Central memory CD8-positive, alpha-beta T cell (primary cell): ENCODE measurements at regions not wholly inside any gene's neighbourhood (a gene's known extent, or its start where the extent isn't known, plus 50 kb on each side); places are given as distances from the start of the nearest gene placed in this dataset.
"Not testable (repeated sequence)": the region's sequence is repeated elsewhere in the genome, so short reads cannot be mapped to it uniquely, and the experiment has no call there.

Source experiments
- ATAC-seq: fragments of 150-1000 bp; cut with Tn5 transposase; replicated peaks from 2 replicates; pipeline ENCODE4 v1.10.0; 2022; ENCODE audit warnings: mild to moderate bottlenecking, moderate FRiP score, moderate number of reproducible peaks; ENCODE audit not compliant: poor library complexity, severe bottlenecking; ENCODE audit errors: extremely low read depth
- DNase-seq, 2 donors: peaks; one replicate each; pipeline ENCODE4 v3.0.0; 2021; ENCODE audit warnings: low spot score in 2 of 2
- H3K27ac Mint-ChIP-seq: one replicate; pipeline ENCODE4 v1.8.0; 2022; ENCODE audit warnings: low read depth, mild to moderate bottlenecking, moderate library complexity, mixed read lengths
- H3K27me3 Mint-ChIP-seq: one replicate; pipeline ENCODE4 v1.8.0; 2022; ENCODE audit warnings: mixed read lengths
- H3K36me3 Mint-ChIP-seq: one replicate; pipeline ENCODE4 v1.8.0; 2022; ENCODE audit warnings: mild to moderate bottlenecking, moderate library complexity, mixed read lengths; ENCODE audit not compliant: insufficient read depth
- H3K4me1 Mint-ChIP-seq: one replicate; pipeline ENCODE4 v1.8.0; 2022; ENCODE audit warnings: mixed read lengths
- H3K4me3 Mint-ChIP-seq: one replicate; pipeline ENCODE4 v1.8.0; 2022; ENCODE audit warnings: mild to moderate bottlenecking, moderate library complexity, mixed read lengths
- H3K9me3 Mint-ChIP-seq: one replicate; pipeline ENCODE4 v1.8.0; 2022; ENCODE audit warnings: mixed read lengths

GRCh38 chr13:44805585-44805984, 183.7 kb downstream of the NUFIP1 start:
- H3K27me3 Mint-ChIP-seq, result no peaks in the 10 kb centered on the region
- H3K4me3 Mint-ChIP-seq, result no peak overlapping the region
- H3K36me3 Mint-ChIP-seq, result no peaks in the 10 kb centered on the region
- no peak for ATAC-seq
- no peaks in the 10 kb centered on the region for H3K9me3 Mint-ChIP-seq
- H3K4me1 Mint-ChIP-seq, result no peaks in the 10 kb centered on the region
- DNase-seq, result no peak
- no peak overlapping the region for H3K27ac Mint-ChIP-seq

- Mint-ChIP-seq H3K4me3 (no peak overlapping the region), H3K27me3 (no peaks in the 10 kb centered on the region), H3K9me3 (no peaks in the 10 kb centered on the region), H3K36me3 (no peaks in the 10 kb centered on the region), H3K4me1 (no peaks in the 10 kb centered on the region), H3K27ac (no peak overlapping the region)
- no peak for DNase-seq
- ATAC-seq, result no peak
Observed at GRCh38 chr13:44803390-44803789, 185.9 kb downstream of the NUFIP1 start.

- no peak overlapping the region for H3K27ac Mint-ChIP-seq
- ATAC-seq, result no peak
- H3K9me3 Mint-ChIP-seq, result no peaks in the 10 kb centered on the region
Observed at GRCh38 chr13:44802491-44802890, 186.8 kb downstream of the NUFIP1 start.

GRCh38 chr13:44801990-44802389, 187.3 kb downstream of the NUFIP1 start:
- Mint-ChIP-seq H3K4me1 (no peaks in the 10 kb centered on the region), H3K27me3 (no peaks in the 10 kb centered on the region), H3K4me3 (no peak overlapping the region), H3K36me3 (no peaks in the 10 kb centered on the region), H3K27ac (no peak overlapping the region), H3K9me3 (no peaks in the 10 kb centered on the region)
- DNase-seq (no peak), ATAC-seq (no peak)

More at GRCh38 chr13:44802491-44802890, 186.8 kb downstream of the NUFIP1 start:
- Mint-ChIP-seq H3K4me3 (no peak overlapping the region), H3K36me3 (no peaks in the 10 kb centered on the region), H3K4me1 (no peaks in the 10 kb centered on the region), H3K27me3 (no peaks in the 10 kb centered on the region)
- DNase-seq, result no peak

- ATAC-seq, result no peak
- Mint-ChIP-seq H3K4me3 (no peak overlapping the region), H3K36me3 (no peaks in the 10 kb centered on the region), H3K4me1 (no peaks in the 10 kb centered on the region), H3K27ac (peak overlapping the region; percentile 68), H3K27me3 (no peaks in the 10 kb centered on the region), H3K9me3 (no peaks in the 10 kb centered on the region)
- no peak for DNase-seq
Observed at GRCh38 chr13:44800626-44801025, 188.6 kb downstream of the NUFIP1 start.

- Mint-ChIP-seq H3K36me3 (no peaks in the 10 kb centered on the region), H3K27ac (no peak overlapping the region), H3K4me3 (no peak overlapping the region), H3K27me3 (no peaks in the 10 kb centered on the region), H3K9me3 (no peaks in the 10 kb centered on the region), H3K4me1 (no peaks in the 10 kb centered on the region)
- ATAC-seq (no peak), DNase-seq (no peak)
Observed at GRCh38 chr13:44797685-44798084, 191.6 kb downstream of the NUFIP1 start.

- no peaks in the 10 kb centered on the region for H3K9me3 Mint-ChIP-seq
- no peaks in the 10 kb centered on the region for H3K27me3 Mint-ChIP-seq
- H3K4me3 Mint-ChIP-seq, result no peak overlapping the region
- H3K27ac Mint-ChIP-seq, result no peak overlapping the region
- DNase-seq, result no peak
- H3K4me1 Mint-ChIP-seq, result no peaks in the 10 kb centered on the region
- H3K36me3 Mint-ChIP-seq, result no peaks in the 10 kb centered on the region
- no peak for ATAC-seq
Observed at GRCh38 chr13:44796597-44797490, 192.4 kb downstream of the NUFIP1 start.

- H3K27ac Mint-ChIP-seq, H3K4me3 Mint-ChIP-seq: not testable (repeated sequence)
Observed at GRCh38 chr13:44796039-44796438, 193.2 kb downstream of the NUFIP1 start.

GRCh38 chr13:44795176-44795575, 194.1 kb downstream of the NUFIP1 start:
- ATAC-seq (no peak), DNase-seq (no peak)
- no peaks in the 10 kb centered on the region for H3K4me1 Mint-ChIP-seq
- H3K36me3 Mint-ChIP-seq, result no peaks in the 10 kb centered on the region
- no peaks in the 10 kb centered on the region for H3K27me3 Mint-ChIP-seq
- H3K9me3 Mint-ChIP-seq, result no peaks in the 10 kb centered on the region
- H3K27ac Mint-ChIP-seq, result no peak overlapping the region
- H3K4me3 Mint-ChIP-seq, result no peak overlapping the region

More at GRCh38 chr13:44796039-44796438, 193.2 kb downstream of the NUFIP1 start:
- not testable (repeated sequence) for DNase-seq, H3K9me3 Mint-ChIP-seq, H3K27me3 Mint-ChIP-seq, H3K36me3 Mint-ChIP-seq, H3K4me1 Mint-ChIP-seq, ATAC-seq

GRCh38 chr13:44792096-44792495, 197.2 kb downstream of the NUFIP1 start:
- Mint-ChIP-seq H3K9me3 (no peaks in the 10 kb centered on the region), H3K27ac (no peak overlapping the region), H3K27me3 (no peaks in the 10 kb centered on the region), H3K36me3 (no peaks in the 10 kb centered on the region), H3K4me3 (no peak overlapping the region), H3K4me1 (no peaks in the 10 kb centered on the region)
- DNase-seq (no peak), ATAC-seq (no peak)

- H3K4me3 Mint-ChIP-seq, result no peak overlapping the region
- H3K4me1 Mint-ChIP-seq, result no peaks in the 10 kb centered on the region
- DNase-seq (no peak), ATAC-seq (no peak)
- no peak overlapping the region for H3K27ac Mint-ChIP-seq
- no peaks in the 10 kb centered on the region for H3K36me3 Mint-ChIP-seq
- no peaks in the 10 kb centered on the region for H3K9me3 Mint-ChIP-seq
- H3K27me3 Mint-ChIP-seq, result no peaks in the 10 kb centered on the region
Observed at GRCh38 chr13:44790289-44790688, 199.0 kb downstream of the NUFIP1 start.

- Mint-ChIP-seq H3K9me3 (no peaks in the 10 kb centered on the region), H3K4me3 (no peak overlapping the region), H3K27me3 (peaks cover 11% of the 10 kb centered on the region), H3K36me3 (no peaks in the 10 kb centered on the region), H3K27ac (no peak overlapping the region), H3K4me1 (no peaks in the 10 kb centered on the region)
- DNase-seq, result no peak
- no peak for ATAC-seq
Observed at GRCh38 chr13:44787617-44788016, 201.7 kb downstream of the NUFIP1 start.

- no peaks in the 10 kb centered on the region for H3K4me1 Mint-ChIP-seq
- no peak overlapping the region for H3K27ac Mint-ChIP-seq
- H3K4me3 Mint-ChIP-seq, result no peak overlapping the region
- ATAC-seq (no peak), DNase-seq (no peak)
- H3K36me3 Mint-ChIP-seq, result no peaks in the 10 kb centered on the region
- H3K9me3 Mint-ChIP-seq, result no peaks in the 10 kb centered on the region
- peaks cover 12% of the 10 kb centered on the region for H3K27me3 Mint-ChIP-seq
Observed at GRCh38 chr13:44786756-44787155, 202.5 kb downstream of the NUFIP1 start.
